Neuron (in vitro differentiated cells): ENCODE measurements at regions not wholly inside any gene's neighbourhood (a gene's known extent, or its start where the extent isn't known, plus 50 kb on each side); places are given as distances from the start of the nearest gene placed in this dataset.

Source experiments
- H2AFZ ChIP-seq: one replicate; pipeline ENCODE4 v1.6.1; 2013; ENCODE audit warnings: low read depth, mild to moderate bottlenecking, inconsistent platforms, low read length, moderate library complexity
- H3K27me3 ChIP-seq: one replicate; pipeline ENCODE4 v1.6.1; 2013; ENCODE audit warnings: low read length; ENCODE audit not compliant: insufficient read depth
- H3K36me3 ChIP-seq: one replicate; pipeline ENCODE4 v1.6.1; 2013; ENCODE audit warnings: low read length; ENCODE audit not compliant: insufficient read depth
- H3K4me1 ChIP-seq: one replicate; pipeline ENCODE4 v1.6.1; 2013; ENCODE audit warnings: low read length; ENCODE audit not compliant: insufficient read depth
- H3K4me3 ChIP-seq: 2 replicates; pipeline ENCODE4 v1.5.1; 2013; ENCODE audit warnings: mild to moderate bottlenecking, low read length, moderate library complexity
- H3K9me3 ChIP-seq: one replicate; pipeline ENCODE4 v1.6.1; 2013; ENCODE audit warnings: low read length

- no peak overlapping the region for H2AFZ ChIP-seq
- no peaks in the 10 kb centered on the region for H3K36me3 ChIP-seq
- H3K9me3 ChIP-seq: no peaks in the 10 kb centered on the region
- no peak overlapping the region for H3K4me3 ChIP-seq
- H3K27me3 ChIP-seq: no peaks in the 10 kb centered on the region
- no peaks in the 10 kb centered on the region for H3K4me1 ChIP-seq
Observed at GRCh38 chr4:29259556-29259955, 1460.6 kb upstream of the PCDH7 start.

GRCh38 chr4:29262986-29263385 is 1457.2 kb upstream of the PCDH7 start:
- H3K9me3 ChIP-seq: no peaks in the 10 kb centered on the region
- no peak overlapping the region for H3K4me3 ChIP-seq
- no peak overlapping the region for H2AFZ ChIP-seq
- no peaks in the 10 kb centered on the region for H3K36me3 ChIP-seq
- no peaks in the 10 kb centered on the region for H3K27me3 ChIP-seq
- no peaks in the 10 kb centered on the region for H3K4me1 ChIP-seq

- Histone ChIP-seq H2AFZ (no peak overlapping the region), H3K36me3 (no peaks in the 10 kb centered on the region), H3K4me1 (no peaks in the 10 kb centered on the region), H3K27me3 (no peaks in the 10 kb centered on the region), H3K4me3 (no peak overlapping the region), H3K9me3 (no peaks in the 10 kb centered on the region)
Observed at GRCh38 chr4:29276150-29276549, 1444.0 kb upstream of the PCDH7 start.

- H3K36me3 ChIP-seq: no peaks in the 10 kb centered on the region
- H2AFZ ChIP-seq: no peak overlapping the region
- H3K9me3 ChIP-seq: no peaks in the 10 kb centered on the region
- H3K4me1 ChIP-seq: no peaks in the 10 kb centered on the region
- H3K4me3 ChIP-seq: no peak overlapping the region
- no peaks in the 10 kb centered on the region for H3K27me3 ChIP-seq
Observed at GRCh38 chr4:29277381-29277780, 1442.8 kb upstream of the PCDH7 start.

- H3K4me3 ChIP-seq: no peak overlapping the region
- no peaks in the 10 kb centered on the region for H3K27me3 ChIP-seq
- H3K4me1 ChIP-seq: no peaks in the 10 kb centered on the region
- no peaks in the 10 kb centered on the region for H3K9me3 ChIP-seq
- H3K36me3 ChIP-seq: no peaks in the 10 kb centered on the region
- no peak overlapping the region for H2AFZ ChIP-seq
Observed at GRCh38 chr4:29278585-29278984, 1441.6 kb upstream of the PCDH7 start.

GRCh38 chr4:29289118-29289517 is 1431.1 kb upstream of the PCDH7 start:
- Histone ChIP-seq H3K36me3 (no peaks in the 10 kb centered on the region), H2AFZ (no peak overlapping the region)

GRCh38 chr4:29295280-29295679 is 1424.9 kb upstream of the PCDH7 start:
- Histone ChIP-seq H2AFZ (no peak overlapping the region), H3K9me3 (no peaks in the 10 kb centered on the region), H3K36me3 (no peaks in the 10 kb centered on the region), H3K4me1 (no peaks in the 10 kb centered on the region), H3K4me3 (no peak overlapping the region), H3K27me3 (no peaks in the 10 kb centered on the region)

More at GRCh38 chr4:29289118-29289517, 1431.1 kb upstream of the PCDH7 start:
- Histone ChIP-seq H3K27me3 (no peaks in the 10 kb centered on the region), H3K9me3 (no peaks in the 10 kb centered on the region), H3K4me1 (no peaks in the 10 kb centered on the region), H3K4me3 (no peak overlapping the region)

- no peak overlapping the region for H2AFZ ChIP-seq
- no peaks in the 10 kb centered on the region for H3K27me3 ChIP-seq
- no peaks in the 10 kb centered on the region for H3K9me3 ChIP-seq
- no peaks in the 10 kb centered on the region for H3K4me1 ChIP-seq
- no peak overlapping the region for H3K4me3 ChIP-seq
- H3K36me3 ChIP-seq: no peaks in the 10 kb centered on the region
Observed at GRCh38 chr4:29304595-29304994, 1415.6 kb upstream of the PCDH7 start.

GRCh38 chr4:29307256-29307655 is 1412.9 kb upstream of the PCDH7 start:
- H3K27me3 ChIP-seq: no peaks in the 10 kb centered on the region

GRCh38 chr4:29307755-29308154 is 1412.4 kb upstream of the PCDH7 start:
- H3K4me1 ChIP-seq: no peaks in the 10 kb centered on the region
- no peaks in the 10 kb centered on the region for H3K9me3 ChIP-seq
- H2AFZ ChIP-seq: no peak overlapping the region
- H3K4me3 ChIP-seq: no peak overlapping the region
- no peaks in the 10 kb centered on the region for H3K36me3 ChIP-seq
- H3K27me3 ChIP-seq: no peaks in the 10 kb centered on the region

More at GRCh38 chr4:29307256-29307655, 1412.9 kb upstream of the PCDH7 start:
- Histone ChIP-seq H3K4me3 (no peak overlapping the region), H3K36me3 (no peaks in the 10 kb centered on the region), H2AFZ (no peak overlapping the region), H3K4me1 (no peaks in the 10 kb centered on the region), H3K9me3 (no peaks in the 10 kb centered on the region)

GRCh38 chr4:29309050-29309449 is 1411.1 kb upstream of the PCDH7 start:
- no peaks in the 10 kb centered on the region for H3K9me3 ChIP-seq
- no peaks in the 10 kb centered on the region for H3K4me1 ChIP-seq
- no peaks in the 10 kb centered on the region for H3K27me3 ChIP-seq
- H3K4me3 ChIP-seq: no peak overlapping the region
- H3K36me3 ChIP-seq: no peaks in the 10 kb centered on the region
- H2AFZ ChIP-seq: no peak overlapping the region

- H3K36me3 ChIP-seq: no peaks in the 10 kb centered on the region
- no peaks in the 10 kb centered on the region for H3K9me3 ChIP-seq
- H2AFZ ChIP-seq: no peak overlapping the region
- H3K4me3 ChIP-seq: no peak overlapping the region
- no peaks in the 10 kb centered on the region for H3K4me1 ChIP-seq
- no peaks in the 10 kb centered on the region for H3K27me3 ChIP-seq
Observed at GRCh38 chr4:29310252-29310651, 1409.9 kb upstream of the PCDH7 start.

- Histone ChIP-seq H3K9me3 (no peaks in the 10 kb centered on the region), H3K4me1 (no peaks in the 10 kb centered on the region), H2AFZ (no peak overlapping the region), H3K36me3 (no peaks in the 10 kb centered on the region), H3K27me3 (no peaks in the 10 kb centered on the region), H3K4me3 (no peak overlapping the region)
Observed at GRCh38 chr4:29311247-29311646, 1408.9 kb upstream of the PCDH7 start.

- Histone ChIP-seq H3K4me3 (no peak overlapping the region), H3K4me1 (no peaks in the 10 kb centered on the region), H3K9me3 (no peaks in the 10 kb centered on the region)
Observed at GRCh38 chr4:29319663-29320340, 1400.4 kb upstream of the PCDH7 start.

More at GRCh38 chr4:29319663-29320340, 1400.4 kb upstream of the PCDH7 start:
- H3K36me3 ChIP-seq: no peaks in the 10 kb centered on the region
- H2AFZ ChIP-seq: no peak overlapping the region
- H3K27me3 ChIP-seq: no peaks in the 10 kb centered on the region
